Cerebellar cortex (tissue), 1 donor: ENCODE measurements at regions not wholly inside any gene's neighbourhood (a gene's known extent, or its start where the extent isn't known, plus 50 kb on each side); places are given as distances from the start of the nearest gene placed in this dataset.
"Not testable (repeated sequence)": the region's sequence is repeated elsewhere in the genome, so short reads cannot be mapped to it uniquely, and the experiment has no call there.

Experiments
- DNase-seq: peaks from one replicate; pipeline ENCODE4 v3.0.0-alpha.2; 2015; ENCODE audit warnings: low spot score

- DNase-seq: no peak
Observed at GRCh38 chrX:93868289-93868965, 194.4 kb downstream of the FAM133A start.

- DNase-seq: peak; percentile 1
Observed at GRCh38 chrX:93874554-93874953, 200.5 kb downstream of the FAM133A start.

GRCh38 chrX:93875621-93876282 is 201.7 kb downstream of the FAM133A start:
- DNase-seq: no peak

- DNase-seq: not testable (repeated sequence)
Observed at GRCh38 chrX:93921041-93921440, 247.0 kb downstream of the FAM133A start.

- no peak for DNase-seq
Observed at GRCh38 chrX:93932471-93933220, 258.6 kb downstream of the FAM133A start.

GRCh38 chrX:93977641-93978040 is 303.6 kb downstream of the FAM133A start:
- no peak for DNase-seq

- DNase-seq: no peak
Observed at GRCh38 chrX:93985344-93986307, 311.6 kb downstream of the FAM133A start.
